ENCODE measurements at regions not wholly inside any gene's neighbourhood (a gene's known extent, or its start where the extent isn't known, plus 50 kb on each side); places are given as distances from the start of the nearest gene placed in this dataset.
A peak's percentile ranks its signal among the peaks of the same experiment; 100 is the strongest.
"Not testable (repeated sequence)": the region's sequence is repeated elsewhere in the genome, so short reads cannot be mapped to it uniquely, and the experiment has no call there.

DNA sequence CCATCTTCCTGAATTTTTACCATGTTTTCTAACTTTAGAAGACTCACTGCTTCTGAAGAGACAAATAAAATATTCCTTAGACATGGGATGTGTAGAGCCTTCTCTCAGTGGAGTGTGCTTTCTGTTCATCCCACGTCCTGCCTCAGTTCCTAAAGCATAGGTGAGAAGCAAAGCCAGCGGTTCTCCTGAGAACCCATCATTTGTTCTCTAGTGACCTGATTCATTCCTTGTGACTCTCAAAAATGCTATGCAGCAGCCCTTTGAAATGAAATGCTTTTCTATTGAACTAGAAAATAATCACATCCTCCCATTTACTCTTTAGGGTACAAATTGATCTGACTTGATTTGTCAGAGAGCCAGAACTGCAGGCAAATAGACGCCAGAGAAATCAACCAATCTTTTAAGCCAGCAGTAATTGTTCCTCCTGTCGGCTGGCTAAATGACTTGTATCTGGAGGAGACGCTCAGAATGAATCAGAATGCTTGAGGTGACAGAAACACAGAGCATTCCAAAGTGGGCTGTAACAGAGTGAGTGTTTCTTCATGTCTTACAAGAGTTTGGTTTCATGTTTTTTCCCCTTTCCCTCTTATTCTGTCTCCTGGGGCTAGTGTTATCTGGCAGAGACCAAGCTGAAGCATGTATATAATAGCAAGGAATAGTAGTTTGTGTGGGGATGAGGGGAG lies 81.3 kb upstream of the TMEM178A start:
- no peak for TF ChIP-seq EZH2 (IDR thresholded peaks at IDR 0.05)
- TF ChIP-seq FOXP2 (optimal IDR thresholded peaks at IDR 0.05; ENCODE audit: control extremely low read depth, extremely low read length, insufficient read depth) = no peak
- no peak for TF ChIP-seq POLR2AphosphoS5 (IDR thresholded peaks at IDR 0.05; ENCODE audit: borderline replicate concordance, low read depth, low read length)
- H3K4me3 ChIP-seq = no peak overlapping the region
- no peak overlapping the region for H3K27ac ChIP-seq
- no peak for DNase-seq (ENCODE audit: low read depth, low spot score)
- H3K36me3 ChIP-seq (ENCODE audit: insufficient read depth, low read length) = no peaks in the 10 kb centered on the region
- H3K9ac ChIP-seq (ENCODE audit: insufficient read length) = no peak overlapping the region
- H3K9me3 ChIP-seq (ENCODE audit: low read depth, low read length) = no peaks in the 10 kb centered on the region

DNA sequence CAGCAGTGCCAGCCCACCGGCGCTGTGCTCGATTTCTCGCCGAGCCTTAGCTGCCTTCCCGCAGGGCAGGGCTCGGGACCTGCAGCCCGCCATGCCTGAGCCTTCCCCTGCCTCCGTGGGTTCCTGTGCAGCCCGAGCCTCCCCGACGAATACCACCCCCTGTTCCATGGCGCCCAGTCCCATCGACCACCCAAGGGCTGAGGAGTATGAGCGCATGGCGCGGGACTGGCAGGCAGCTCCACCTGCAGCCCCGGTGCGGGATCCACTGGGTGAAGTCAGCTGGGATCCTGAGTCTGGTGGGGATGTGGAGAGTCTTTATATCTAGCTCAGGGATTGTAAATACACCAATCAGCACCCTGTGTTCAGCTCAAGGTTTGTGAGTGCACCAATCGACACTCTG lies 80.2 kb upstream of the TMEM178A start:
- not testable (repeated sequence) for H3K27ac ChIP-seq; H3K9me3 ChIP-seq (ENCODE audit: low read depth, low read length); H3K9ac ChIP-seq (ENCODE audit: insufficient read length); H3K36me3 ChIP-seq (ENCODE audit: insufficient read depth, low read length); H3K4me3 ChIP-seq; DNase-seq (ENCODE audit: low read depth, low spot score)

DNA sequence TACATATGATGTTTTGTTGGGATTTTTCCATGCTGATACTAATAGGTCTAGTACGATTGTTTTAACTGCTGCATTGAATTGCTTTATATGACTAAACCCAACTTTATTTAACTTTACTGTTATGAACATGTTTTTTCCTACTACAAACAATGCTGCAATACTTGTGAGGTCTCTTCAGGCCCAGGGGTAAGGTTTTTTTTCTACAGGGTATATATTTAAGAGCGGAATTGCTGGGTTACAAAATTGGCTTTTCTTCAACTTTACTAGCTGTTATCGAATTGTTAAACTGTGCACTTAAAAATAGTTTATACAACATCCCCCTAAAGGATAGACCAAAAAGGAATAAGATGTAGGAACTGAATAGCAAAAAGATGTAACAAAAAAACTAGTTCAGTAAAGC lies 78.5 kb upstream of the TMEM178A start:
- no peak for DNase-seq (ENCODE audit: low read depth, low spot score)
- Histone ChIP-seq H3K36me3 (ENCODE audit: insufficient read depth, low read length) (no peaks in the 10 kb centered on the region), H3K9ac (ENCODE audit: insufficient read length) (no peak overlapping the region), H3K9me3 (ENCODE audit: low read depth, low read length) (no peaks in the 10 kb centered on the region), H3K27ac (no peak overlapping the region), H3K4me3 (no peak overlapping the region)
- TF ChIP-seq EZH2 (IDR thresholded peaks at IDR 0.05) (no peak), FOXP2 (optimal IDR thresholded peaks at IDR 0.05; ENCODE audit: control extremely low read depth, extremely low read length, insufficient read depth) (no peak), POLR2AphosphoS5 (IDR thresholded peaks at IDR 0.05; ENCODE audit: borderline replicate concordance, low read depth, low read length) (no peak)

DNA sequence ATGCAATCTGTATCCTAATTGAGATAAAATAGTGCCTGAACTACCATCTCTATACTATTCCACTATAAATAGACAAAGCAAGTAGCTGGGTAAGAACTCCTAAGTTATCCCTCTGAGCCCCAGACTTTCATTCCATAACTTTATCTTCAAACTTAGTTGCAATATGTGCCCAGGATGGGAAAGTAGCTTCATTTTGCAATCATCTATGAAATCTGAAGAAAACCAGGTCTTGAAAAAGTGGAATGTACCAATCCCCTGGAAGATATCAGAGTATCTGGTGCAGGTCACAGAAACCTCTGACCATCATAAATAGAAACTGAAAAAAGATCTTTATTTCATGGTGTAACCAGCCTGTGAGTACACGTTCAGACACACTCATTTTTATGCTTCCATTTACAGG lies 78.1 kb upstream of the TMEM178A start:
- TF ChIP-seq EZH2 (IDR thresholded peaks at IDR 0.05) (no peak), FOXP2 (optimal IDR thresholded peaks at IDR 0.05; ENCODE audit: control extremely low read depth, extremely low read length, insufficient read depth) (no peak), POLR2AphosphoS5 (IDR thresholded peaks at IDR 0.05; ENCODE audit: borderline replicate concordance, low read depth, low read length) (no peak)
- DNase-seq (ENCODE audit: low read depth, low spot score) = no peak
- Histone ChIP-seq H3K9ac (ENCODE audit: insufficient read length) (no peak overlapping the region), H3K27ac (no peak overlapping the region), H3K36me3 (ENCODE audit: insufficient read depth, low read length) (no peaks in the 10 kb centered on the region), H3K4me3 (no peak overlapping the region), H3K9me3 (ENCODE audit: low read depth, low read length) (no peaks in the 10 kb centered on the region)

DNA sequence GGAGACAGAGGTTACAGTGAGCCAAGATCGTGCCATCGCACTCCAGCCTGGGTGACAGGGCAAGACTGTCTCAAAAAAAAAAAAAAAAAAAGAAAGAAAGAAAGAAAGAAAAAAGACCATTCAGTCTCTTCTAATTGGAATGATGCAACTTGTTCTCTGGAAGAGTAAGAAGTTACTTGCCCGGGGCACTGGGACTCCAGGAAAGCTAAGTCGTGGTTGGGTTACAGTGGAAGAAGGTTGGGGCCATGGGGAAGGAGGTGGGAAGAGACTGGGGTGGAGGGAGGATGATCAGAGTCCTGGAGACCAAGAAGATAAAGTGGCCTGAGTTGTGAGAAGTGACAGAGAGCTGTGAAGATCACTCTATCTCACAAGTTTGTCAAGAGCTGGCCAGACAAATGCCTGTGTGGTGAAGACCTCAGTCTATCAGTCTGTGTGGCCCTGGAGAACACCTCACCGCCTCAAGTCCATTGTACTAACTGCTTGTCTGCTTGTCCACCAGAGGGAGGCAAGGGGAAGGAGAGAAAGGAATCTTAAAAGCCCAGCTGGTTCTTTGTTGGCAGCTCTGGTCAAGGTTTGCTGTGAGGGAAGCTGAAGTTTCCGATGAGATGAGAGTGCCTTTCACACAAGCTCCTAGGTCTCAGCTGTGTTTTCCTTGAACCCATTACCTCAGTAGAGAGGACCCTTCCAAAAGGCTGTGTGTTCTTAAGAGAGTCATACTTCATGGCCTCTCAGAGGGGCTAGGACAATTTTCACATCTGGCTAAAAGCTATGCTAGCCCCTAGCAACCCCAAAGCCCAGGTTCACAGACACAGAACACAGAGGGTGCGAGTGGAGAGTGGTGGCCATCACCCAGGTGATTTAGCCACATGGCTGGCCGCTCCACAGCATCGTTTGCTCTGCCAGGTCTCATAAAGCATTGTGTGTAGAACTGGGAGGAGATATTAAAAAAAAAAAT lies 72.0 kb upstream of the TMEM178A start:
- peak; percentile 37 for DNase-seq (ENCODE audit: low read depth, low spot score)
- no peak overlapping the region for H3K4me3 ChIP-seq
- TF ChIP-seq POLR2AphosphoS5 (IDR thresholded peaks at IDR 0.05; ENCODE audit: borderline replicate concordance, low read depth, low read length) (no peak), EZH2 (IDR thresholded peaks at IDR 0.05) (no peak), FOXP2 (optimal IDR thresholded peaks at IDR 0.05; ENCODE audit: control extremely low read depth, extremely low read length, insufficient read depth) (no peak)
- H3K27ac ChIP-seq = no peak overlapping the region
- no peak overlapping the region for H3K9ac ChIP-seq (ENCODE audit: insufficient read length)
- no peaks in the 10 kb centered on the region for H3K9me3 ChIP-seq (ENCODE audit: low read depth, low read length)
- no peaks in the 10 kb centered on the region for H3K36me3 ChIP-seq (ENCODE audit: insufficient read depth, low read length)

DNA sequence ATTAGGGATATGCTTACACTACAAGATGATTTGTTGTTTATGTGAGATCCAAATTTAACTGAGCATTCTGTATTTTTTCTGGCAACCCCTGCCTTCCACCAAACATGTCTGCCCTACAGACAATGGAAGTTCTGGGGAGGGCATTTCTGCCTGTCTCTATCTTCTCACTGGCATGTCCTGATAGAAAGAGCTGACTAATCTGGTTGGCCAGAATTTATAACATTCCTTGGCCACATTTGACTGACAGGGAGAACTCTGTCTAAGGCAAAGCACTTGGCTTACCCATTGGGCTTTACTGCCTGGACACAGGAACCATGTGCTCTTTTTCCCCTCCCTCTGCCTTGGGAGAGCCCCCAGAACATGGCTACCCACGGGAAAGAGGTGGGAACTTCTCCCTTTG lies 70.6 kb upstream of the TMEM178A start:
- H3K4me3 ChIP-seq = no peak overlapping the region
- TF ChIP-seq FOXP2 (optimal IDR thresholded peaks at IDR 0.05; ENCODE audit: control extremely low read depth, extremely low read length, insufficient read depth) (no peak), EZH2 (IDR thresholded peaks at IDR 0.05) (no peak), POLR2AphosphoS5 (IDR thresholded peaks at IDR 0.05; ENCODE audit: borderline replicate concordance, low read depth, low read length) (no peak)
- no peaks in the 10 kb centered on the region for H3K9me3 ChIP-seq (ENCODE audit: low read depth, low read length)
- no peak overlapping the region for H3K27ac ChIP-seq
- H3K36me3 ChIP-seq (ENCODE audit: insufficient read depth, low read length) = no peaks in the 10 kb centered on the region
- H3K9ac ChIP-seq (ENCODE audit: insufficient read length) = no peak overlapping the region
- no peak for DNase-seq (ENCODE audit: low read depth, low spot score)

DNA sequence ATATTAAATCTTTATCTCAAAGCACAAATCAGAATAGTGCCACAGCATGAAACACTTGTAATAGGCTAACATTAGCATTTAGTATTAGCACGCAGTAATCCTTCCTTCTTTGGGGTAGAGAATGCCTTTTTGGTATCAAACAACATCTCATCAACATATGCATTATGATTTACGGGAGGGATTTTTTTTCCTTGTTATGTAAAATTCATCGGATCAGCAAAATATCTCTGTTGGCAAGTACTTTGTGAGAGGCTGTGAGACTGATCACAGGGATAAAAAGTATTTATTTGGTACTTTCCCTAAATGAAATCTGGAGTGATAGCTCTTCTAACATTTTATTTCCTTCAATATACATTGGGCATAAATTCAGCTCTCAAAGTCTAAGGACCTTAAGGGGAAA lies 68.4 kb upstream of the TMEM178A start:
- Histone ChIP-seq H3K9ac (ENCODE audit: insufficient read length) (no peak overlapping the region), H3K9me3 (ENCODE audit: low read depth, low read length) (no peaks in the 10 kb centered on the region), H3K27ac (no peak overlapping the region), H3K4me3 (no peak overlapping the region), H3K36me3 (ENCODE audit: insufficient read depth, low read length) (no peaks in the 10 kb centered on the region)
- no peak for DNase-seq (ENCODE audit: low read depth, low spot score)
- TF ChIP-seq FOXP2 (optimal IDR thresholded peaks at IDR 0.05; ENCODE audit: control extremely low read depth, extremely low read length, insufficient read depth) (no peak), EZH2 (IDR thresholded peaks at IDR 0.05) (no peak), POLR2AphosphoS5 (IDR thresholded peaks at IDR 0.05; ENCODE audit: borderline replicate concordance, low read depth, low read length) (no peak)

DNA sequence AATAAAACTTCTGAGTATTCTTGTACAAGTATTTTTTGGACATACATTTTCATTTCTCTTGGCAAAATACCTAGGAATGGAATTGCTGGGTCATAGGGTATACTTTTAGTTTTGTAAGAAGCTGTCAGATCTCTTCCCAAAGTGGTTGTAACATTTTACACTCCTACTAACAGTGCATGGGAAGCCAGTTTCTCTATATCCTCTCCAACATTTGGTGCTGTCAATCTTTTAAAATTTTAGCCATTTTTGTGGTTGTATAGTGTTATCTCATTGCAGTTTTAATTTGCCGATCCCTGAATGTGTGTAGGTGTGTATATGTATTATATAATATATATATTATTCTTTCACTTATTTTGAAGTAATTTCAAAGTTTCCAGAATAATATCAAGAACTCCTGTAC lies 63.1 kb upstream of the TMEM178A start:
- Histone ChIP-seq H3K9ac (ENCODE audit: insufficient read length) (no peak overlapping the region), H3K9me3 (ENCODE audit: low read depth, low read length) (no peaks in the 10 kb centered on the region), H3K4me3 (no peak overlapping the region), H3K27ac (no peak overlapping the region), H3K36me3 (ENCODE audit: insufficient read depth, low read length) (no peaks in the 10 kb centered on the region)
- no peak for DNase-seq (ENCODE audit: low read depth, low spot score)
- TF ChIP-seq FOXP2 (optimal IDR thresholded peaks at IDR 0.05; ENCODE audit: control extremely low read depth, extremely low read length, insufficient read depth) = no peak
- no peak for TF ChIP-seq POLR2AphosphoS5 (IDR thresholded peaks at IDR 0.05; ENCODE audit: borderline replicate concordance, low read depth, low read length)
- no peak for TF ChIP-seq EZH2 (IDR thresholded peaks at IDR 0.05)
